Transverse colon (tissue), 4 donors: ENCODE measurements at regions not wholly inside any gene's neighbourhood (a gene's known extent, or its start where the extent isn't known, plus 50 kb on each side); places are given as distances from the start of the nearest gene placed in this dataset.

Source experiments
- DNase-seq: peaks from one replicate; pipeline ENCODE4 v3.0.0-alpha.2; 2019
- H3K27ac ChIP-seq, 4 donors: fragments of 200-600 bp; sonication (generic); 2 replicates each; pipeline ENCODE4 v1.5.1; 2016 to 2018; ENCODE audit warnings: inconsistent platforms in 4 of 4
- H3K27me3 ChIP-seq: fragments of 200-600 bp; sonication (generic); 2 replicates; pipeline ENCODE4 v1.5.1; 2017; ENCODE audit warnings: inconsistent platforms
- H3K36me3 ChIP-seq, 4 donors: fragments of 200-600 bp; sonication (generic); 2 replicates each; pipeline ENCODE4 v1.5.1; 2017 to 2019; ENCODE audit warnings: inconsistent platforms in 4 of 4
- H3K4me1 ChIP-seq, 4 donors: fragments of 200-600 bp; sonication (generic); 2 replicates each; pipeline ENCODE4 v1.5.1; 2017 to 2020; ENCODE audit warnings: inconsistent platforms in 4 of 4
- H3K4me3 ChIP-seq, 4 donors: fragments of 200-600 bp; sonication (generic); 1 replicate in 1 of 4; 2 replicates in 3 of 4; pipeline versions ENCODE4 v1.5.1 to v1.6.1; 2017 to 2019; ENCODE audit warnings: inconsistent platforms in 4 of 4
- H3K9me3 ChIP-seq, 2 donors: fragments of 200-600 bp; sonication (generic); 2 replicates each; pipeline ENCODE4 v1.5.1; 2017 to 2019; ENCODE audit warnings: inconsistent platforms in 2 of 2
- EP300 ChIP-seq: sonication (generic); formaldehyde crosslinking; IDR thresholded peaks from one replicate; pipeline ENCODE4 v1.6.1; 2017; ENCODE audit warnings: antibody characterized with exemption, low read depth
- POLR2A ChIP-seq: fragments of 450-650 bp; IDR thresholded peaks from one replicate; pipeline ENCODE4 v1.6.1; 2016; ENCODE audit warnings: antibody characterized with exemption, mild to moderate bottlenecking, moderate library complexity
- POLR2AphosphoS5 ChIP-seq, 3 donors: sonication (generic); formaldehyde crosslinking; IDR thresholded peaks; one replicate each; pipeline ENCODE4 v1.6.1; 2016; ENCODE audit warnings: antibody characterized with exemption in 3 of 3
- WGBS, 2 donors: methylation state at CpG; one replicate each; pipeline ENCODE4 v1.1.5; 2018; ENCODE audit warnings: low coverage in 1 of 2; 5-methylcytosine and 5-hydroxymethylcytosine counted together
- in situ Hi-C, 4 donors: fragments of 200-750 bp; cut with MboI; loops; one replicate each; pipeline versions ENCODE4 v1.15.0 to v1.15.1; 2017; ENCODE audit warnings: low sequenced_read_pairs in 3 of 4, low pct_ligation_motif_present in 1 of 4, low pct_unique_long_range_greater_than_20kb in 1 of 4
- intact Hi-C: fragments of 100-400 bp; cut with DNase I; formaldehyde crosslinking; loops from one replicate; pipeline ENCODE4 v1.15.1; 2023; ENCODE audit warnings: low total_unique reads
- TF ChIP-seq, protein P1 (sequence below), 5 experiments: fragments of 200-600 bp in 3 of 5; fragments of 450-650 bp in 2 of 5; sonication (generic) in 3 of 5; IDR thresholded peaks; 1 replicate in 2 of 5; 2 replicates in 3 of 5; pipeline ENCODE4 v1.5.1; 2016 to 2017; ENCODE audit warnings: antibody characterized with exemption in 5 of 5, inconsistent platforms in 3 of 5, mild to moderate bottlenecking in 2 of 5, moderate library complexity in 1 of 5

DNA sequence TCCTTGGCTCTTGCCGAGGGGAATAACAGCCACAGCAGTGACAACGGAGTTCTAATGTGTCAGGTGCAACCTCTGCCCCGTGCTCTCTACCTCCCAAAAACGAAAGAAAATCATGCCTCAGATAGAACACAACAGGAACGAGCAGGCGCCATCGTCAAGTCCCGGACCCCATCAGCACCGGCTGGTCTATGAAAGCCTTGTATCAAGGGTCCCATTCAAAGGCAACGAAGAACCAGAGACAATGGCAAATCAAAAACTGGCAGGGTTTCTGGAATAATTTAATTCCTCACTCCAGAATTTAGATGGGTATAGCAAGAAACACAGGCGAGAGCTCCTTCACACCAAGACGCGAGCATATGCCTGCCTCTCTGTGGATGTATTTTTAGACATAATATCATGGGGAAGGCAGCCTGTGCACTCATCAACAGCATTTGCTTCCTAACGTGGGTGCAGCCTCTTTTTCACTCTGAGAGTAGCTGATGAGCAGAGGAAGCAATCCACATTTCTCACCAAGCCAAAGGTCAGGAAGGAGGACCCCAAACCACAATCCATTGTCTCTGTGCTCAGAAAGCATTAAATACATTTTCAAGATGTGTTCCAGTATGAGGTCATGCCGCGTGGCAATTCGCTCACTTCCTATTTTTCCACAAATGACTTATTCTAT is 193.4 kb upstream of the BLID start:
- H3K27me3 ChIP-seq, result no peaks in the 10 kb centered on the region
- H3K9me3 ChIP-seq, result no peaks in the 10 kb centered on the region
- H3K27ac ChIP-seq, result peak overlapping the region in 2 of 4 donors; percentile 13
- intact Hi-C loops, result no loop called here
- in situ Hi-C loops, result no loop called here
- H3K4me1 ChIP-seq, result no peaks in the 10 kb centered on the region
- 66 to 70% methylated on average over 12 to 17 of the region's 17 CpGs for WGBS, 2 donors
- DNase-seq, result no peak
- no peak overlapping the region for H3K4me3 ChIP-seq
- H3K36me3 ChIP-seq, result no peaks in the 10 kb centered on the region
- TF ChIP-seq EP300, result no peak
- TF ChIP-seq, protein P1, sequence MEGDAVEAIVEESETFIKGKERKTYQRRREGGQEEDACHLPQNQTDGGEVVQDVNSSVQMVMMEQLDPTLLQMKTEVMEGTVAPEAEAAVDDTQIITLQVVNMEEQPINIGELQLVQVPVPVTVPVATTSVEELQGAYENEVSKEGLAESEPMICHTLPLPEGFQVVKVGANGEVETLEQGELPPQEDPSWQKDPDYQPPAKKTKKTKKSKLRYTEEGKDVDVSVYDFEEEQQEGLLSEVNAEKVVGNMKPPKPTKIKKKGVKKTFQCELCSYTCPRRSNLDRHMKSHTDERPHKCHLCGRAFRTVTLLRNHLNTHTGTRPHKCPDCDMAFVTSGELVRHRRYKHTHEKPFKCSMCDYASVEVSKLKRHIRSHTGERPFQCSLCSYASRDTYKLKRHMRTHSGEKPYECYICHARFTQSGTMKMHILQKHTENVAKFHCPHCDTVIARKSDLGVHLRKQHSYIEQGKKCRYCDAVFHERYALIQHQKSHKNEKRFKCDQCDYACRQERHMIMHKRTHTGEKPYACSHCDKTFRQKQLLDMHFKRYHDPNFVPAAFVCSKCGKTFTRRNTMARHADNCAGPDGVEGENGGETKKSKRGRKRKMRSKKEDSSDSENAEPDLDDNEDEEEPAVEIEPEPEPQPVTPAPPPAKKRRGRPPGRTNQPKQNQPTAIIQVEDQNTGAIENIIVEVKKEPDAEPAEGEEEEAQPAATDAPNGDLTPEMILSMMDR (IDR thresholded peaks at IDR 0.05), result no peak
- TF ChIP-seq POLR2AphosphoS5 (IDR thresholded peaks at IDR 0.05), result no peak
- no peak for TF ChIP-seq POLR2A

DNA sequence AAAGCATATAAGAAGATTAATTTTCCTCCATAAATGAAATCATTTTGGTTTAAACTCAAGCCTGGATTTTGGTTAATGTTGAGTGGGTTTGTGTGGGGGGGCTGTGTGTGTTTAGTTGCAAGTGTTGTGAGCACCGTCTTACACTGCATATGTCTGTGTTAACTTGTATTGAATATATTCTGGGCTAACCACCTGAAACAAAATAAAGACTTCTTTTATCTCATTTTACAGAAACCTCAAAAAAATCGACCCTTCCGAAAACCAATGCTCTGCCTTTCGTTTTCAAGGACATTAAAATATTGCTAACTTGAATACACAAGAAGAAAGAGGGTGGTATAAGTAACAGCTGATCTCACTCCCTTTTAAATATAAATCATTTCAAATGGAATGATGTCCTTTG is 192.2 kb upstream of the BLID start:
- TF ChIP-seq POLR2AphosphoS5 (IDR thresholded peaks at IDR 0.05) (no peak), EP300 (no peak), POLR2A (no peak)
- TF ChIP-seq, protein P1 (IDR thresholded peaks at IDR 0.05), result no peak
- Histone ChIP-seq H3K36me3 (no peaks in the 10 kb centered on the region), H3K9me3 (no peaks in the 10 kb centered on the region), H3K4me1 (no peaks in the 10 kb centered on the region), H3K4me3 (no peak overlapping the region), H3K27me3 (no peaks in the 10 kb centered on the region), H3K27ac (no peak overlapping the region)
- DNase-seq, result no peak
- in situ Hi-C loops, result no loop called here
- intact Hi-C loops, result no loop called here
- WGBS, 2 donors, result 80 to 86% methylated on average over 4 of the region's 4 CpGs

DNA sequence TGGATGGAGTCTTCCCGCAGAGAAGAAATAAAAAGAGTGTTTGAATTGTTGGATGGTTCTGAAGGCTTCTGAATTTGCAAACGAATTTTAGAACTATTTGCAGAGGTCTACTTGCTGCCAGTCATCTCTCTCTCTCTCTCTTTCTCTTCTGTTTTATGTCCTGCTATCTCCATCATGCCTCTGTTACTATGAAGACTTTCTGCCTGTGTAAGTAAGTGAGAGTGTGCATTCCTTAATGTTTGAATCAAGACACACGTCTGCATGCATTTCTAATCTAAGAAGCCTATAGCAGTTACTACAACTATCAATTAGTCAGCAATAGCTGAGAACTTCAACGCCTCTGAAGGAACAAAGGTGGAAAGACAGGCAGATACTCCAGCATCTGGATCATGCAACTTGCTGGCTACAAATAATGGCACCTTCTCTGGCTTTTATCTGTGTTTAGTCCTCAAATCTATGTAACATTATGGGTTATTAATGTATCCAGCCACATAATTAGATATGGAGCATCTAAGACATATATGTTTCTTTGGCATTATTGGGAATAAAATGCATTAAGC is 191.5 kb upstream of the BLID start:
- Histone ChIP-seq H3K4me3 (no peak overlapping the region), H3K36me3 (no peaks in the 10 kb centered on the region), H3K4me1 (no peaks in the 10 kb centered on the region), H3K27me3 (no peaks in the 10 kb centered on the region), H3K27ac (no peak overlapping the region), H3K9me3 (no peaks in the 10 kb centered on the region)
- TF ChIP-seq EP300, result no peak
- TF ChIP-seq POLR2AphosphoS5 (IDR thresholded peaks at IDR 0.05), result no peak
- TF ChIP-seq POLR2A, result no peak
- TF ChIP-seq, protein P1 (IDR thresholded peaks at IDR 0.05), result no peak
- in situ Hi-C loops (no loop called here), intact Hi-C loops (no loop called here)
- no peak for DNase-seq
- 47 to 49% methylated on average over 3 to 4 of the region's 4 CpGs for WGBS, 2 donors

DNA sequence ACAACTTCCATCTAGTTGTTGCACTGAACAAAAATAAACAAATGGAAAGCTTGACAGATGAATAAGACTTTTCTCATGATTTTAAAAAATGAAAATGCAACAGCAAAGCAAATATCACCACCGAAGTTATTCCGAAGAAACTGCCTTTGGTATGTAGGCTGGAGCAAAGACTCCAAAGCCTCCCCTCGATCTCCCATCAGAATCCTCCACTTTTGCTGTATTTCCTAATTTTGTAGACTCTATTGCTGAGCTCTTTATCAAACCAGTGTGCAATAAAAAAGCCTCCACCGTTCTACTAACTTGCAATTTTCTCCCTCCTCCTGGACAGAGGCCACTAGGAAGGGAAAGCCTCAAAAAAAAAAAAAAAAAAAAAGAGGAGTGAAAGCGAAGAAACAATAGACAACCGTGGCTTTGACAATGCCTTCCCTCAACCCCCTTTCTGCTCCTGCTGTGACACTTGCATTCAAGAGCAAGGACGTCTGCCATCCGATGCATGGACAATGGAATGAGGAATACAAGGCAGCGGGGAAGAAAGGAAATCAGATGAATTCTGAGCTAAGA is 190.9 kb upstream of the BLID start:
- 62 to 71% methylated on average over 8 to 9 of the region's 9 CpGs for WGBS, 2 donors
- H3K9me3 ChIP-seq, result no peaks in the 10 kb centered on the region
- intact Hi-C loops, result no loop called here
- no peaks in the 10 kb centered on the region for H3K4me1 ChIP-seq
- TF ChIP-seq EP300 (no peak), POLR2A (no peak), POLR2AphosphoS5 (IDR thresholded peaks at IDR 0.05) (no peak)
- TF ChIP-seq, protein P1 (IDR thresholded peaks at IDR 0.05), result no peak
- in situ Hi-C loops, result no loop called here
- no peak overlapping the region for H3K4me3 ChIP-seq
- no peaks in the 10 kb centered on the region for H3K27me3 ChIP-seq
- H3K27ac ChIP-seq, result peak overlapping the region in 2 of 4 donors; percentile 16 to 23
- H3K36me3 ChIP-seq, result no peaks in the 10 kb centered on the region
- no peak for DNase-seq
